HG02759 (cell line): ENCODE measurements at regions not wholly inside any gene's neighbourhood (a gene's known extent, or its start where the extent isn't known, plus 50 kb on each side); places are given as distances from the start of the nearest gene placed in this dataset.

ENCODE experiments used
- ATAC-seq: cut with Tn5 transposase; IDR thresholded peaks from one replicate; pipeline ENCODE4 v1.9.1; 2021; ENCODE audit warnings: mild to moderate bottlenecking, moderate library complexity; ENCODE audit not compliant: unreplicated experiment

GRCh38 chr2:134190807-134191203 is 63.1 kb upstream of the MGAT5 start:
- ATAC-seq = no peak

GRCh38 chr2:134191835-134192234 is 62.0 kb upstream of the MGAT5 start:
- no peak for ATAC-seq

GRCh38 chr2:134193006-134193405 is 60.9 kb upstream of the MGAT5 start:
- ATAC-seq = no peak

DNA sequence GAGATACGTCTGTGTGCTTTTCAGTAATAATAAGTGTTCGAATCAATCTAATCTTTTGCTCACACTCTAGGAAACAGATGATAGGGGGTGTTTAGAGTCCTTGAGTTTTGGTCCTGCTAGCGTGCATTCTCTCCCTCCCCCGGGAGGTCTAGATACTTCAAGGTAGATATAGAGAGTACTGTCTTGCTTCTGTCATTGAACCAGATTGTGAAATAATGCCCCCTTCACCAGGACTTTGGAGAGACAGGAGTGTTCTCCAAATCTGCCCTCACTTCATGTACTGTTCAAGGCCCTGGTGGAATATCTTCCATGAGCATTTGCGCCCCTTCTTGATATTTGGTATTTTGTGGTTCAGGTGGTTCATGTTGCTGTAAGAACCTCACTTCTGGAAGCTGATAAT is 59.4 kb upstream of the MGAT5 start:
- ATAC-seq = no peak

- no peak for ATAC-seq
These were observed 58.5 kb upstream of the MGAT5 start for GRCh38 chr2:134195341-134195740.

- no peak for ATAC-seq
These were observed 56.4 kb upstream of the MGAT5 start for GRCh38 chr2:134197445-134197844.

DNA sequence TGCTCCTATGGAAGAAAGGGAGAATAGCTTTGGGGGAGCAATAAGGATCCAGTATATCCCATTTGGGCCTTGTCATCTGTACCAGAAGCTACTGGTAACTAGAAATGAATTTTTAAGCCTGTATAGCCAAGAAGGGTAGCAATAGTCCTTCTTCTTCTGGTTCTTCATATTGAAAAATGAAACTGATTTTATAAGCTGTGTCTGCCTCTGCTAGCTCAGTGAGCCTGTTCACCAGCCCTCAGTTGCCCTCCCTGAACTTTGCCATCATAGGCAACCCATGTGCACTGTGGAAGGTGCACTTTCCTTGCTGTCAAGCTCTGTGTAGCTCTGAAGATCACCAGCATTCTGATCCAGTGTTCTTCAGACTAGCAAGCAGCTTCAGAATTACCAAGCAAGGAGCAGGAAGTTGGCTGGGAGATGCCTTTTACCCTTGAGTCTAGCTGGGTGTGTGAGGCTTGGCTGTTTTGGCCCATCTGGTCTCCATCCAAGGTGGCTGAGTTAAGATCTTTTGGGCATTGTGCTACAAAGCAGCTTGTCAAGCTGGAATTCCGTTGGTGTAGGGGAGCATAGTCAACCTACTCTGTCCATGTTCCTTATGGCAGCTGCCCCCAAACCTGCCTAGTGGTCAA is 55.8 kb upstream of the MGAT5 start:
- peak; percentile 52 for ATAC-seq

- no peak for ATAC-seq
These were observed 54.7 kb upstream of the MGAT5 start for GRCh38 chr2:134199123-134199522.

- no peak for ATAC-seq
These were observed 53.7 kb upstream of the MGAT5 start for GRCh38 chr2:134200036-134200618.

- ATAC-seq = no peak
These were observed 52.3 kb upstream of the MGAT5 start for GRCh38 chr2:134201533-134201932.

- no peak for ATAC-seq
These were observed 51.5 kb upstream of the MGAT5 start for GRCh38 chr2:134202371-134202770.

- ATAC-seq = no peak
These were observed 50.7 kb upstream of the MGAT5 start for GRCh38 chr2:134203175-134203574.
